Forelimb muscle (tissue), 1 donor: ENCODE measurements at regions not wholly inside any gene's neighbourhood (a gene's known extent, or its start where the extent isn't known, plus 50 kb on each side); places are given as distances from the start of the nearest gene placed in this dataset.
A peak's percentile ranks its signal among the peaks of the same experiment; 100 is the strongest.

ENCODE experiments used
- DNase-seq: peaks from one replicate; pipeline ENCODE4 v3.0.0-alpha.2; 2013; ENCODE audit warnings: low read depth

DNA sequence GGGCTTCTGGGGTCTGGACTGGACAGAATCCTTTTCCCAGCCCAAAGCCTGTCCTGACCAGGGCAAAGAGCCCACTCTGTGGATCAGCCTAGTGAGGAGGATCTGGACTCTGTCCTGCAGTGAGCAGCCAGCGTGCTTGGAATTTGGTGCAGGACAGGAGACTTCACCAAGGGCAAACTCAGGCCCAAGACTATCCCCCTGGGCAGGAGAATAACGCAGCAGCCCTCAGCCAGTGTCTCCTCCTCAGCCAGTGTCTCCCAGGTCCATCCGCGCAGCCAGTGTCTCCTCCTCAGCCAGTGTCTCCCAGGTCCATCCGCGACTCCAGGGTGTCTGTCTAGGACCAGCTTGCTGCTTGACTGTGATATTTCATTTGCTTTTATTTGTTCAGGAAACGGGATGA, 1334.0 kb downstream of the TBC1D22A start:
- no peak for DNase-seq

GRCh38 chr22:48093981-48094380, 1331.5 kb downstream of the TBC1D22A start:
- DNase-seq: no peak

DNA sequence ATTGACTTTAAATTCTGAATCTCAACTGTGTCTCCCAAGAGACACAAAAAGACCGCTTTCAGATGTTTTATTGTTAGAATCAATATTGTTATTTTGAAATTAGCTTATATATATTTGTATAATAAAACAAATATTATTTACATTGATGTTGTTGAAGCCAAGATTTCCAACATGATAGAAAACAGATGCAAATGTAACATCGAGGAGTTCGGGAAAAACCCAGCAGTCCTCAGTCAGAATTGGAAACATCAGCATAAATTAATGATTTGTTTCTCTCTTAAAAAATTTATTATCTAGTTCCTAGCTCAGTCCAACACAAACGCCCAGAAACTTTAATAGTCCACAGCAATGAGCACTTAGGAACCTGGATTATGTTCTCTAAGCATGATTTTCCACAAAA, 1330.4 kb downstream of the TBC1D22A start:
- peak; percentile 40 for DNase-seq

DNA sequence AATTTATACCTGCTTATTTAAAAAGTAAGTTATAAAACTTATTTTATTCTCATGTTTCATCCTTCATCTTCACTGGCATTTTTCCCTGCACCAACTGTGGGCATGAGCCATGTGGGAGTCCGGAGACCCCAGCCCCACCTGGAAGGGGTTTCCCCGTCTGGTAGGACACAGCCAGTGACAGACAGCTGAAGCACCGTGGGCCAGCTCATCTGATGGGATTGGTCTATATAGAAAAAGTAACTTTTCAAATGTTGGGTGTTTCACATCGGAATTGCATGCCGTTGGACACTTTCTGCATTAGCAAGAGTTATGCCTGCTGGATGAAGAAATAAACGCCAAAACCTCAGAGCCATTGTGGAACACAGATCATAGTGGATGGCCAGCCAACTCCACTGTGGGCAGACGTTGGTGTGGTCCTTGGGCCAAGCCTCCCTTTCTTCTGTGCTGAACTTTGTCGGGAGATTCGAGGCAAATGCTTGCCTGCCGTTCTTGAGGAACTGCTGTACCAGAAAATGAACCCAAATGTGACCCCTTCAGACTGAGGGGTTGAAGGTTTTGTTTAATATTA, 1329.3 kb downstream of the TBC1D22A start:
- DNase-seq: no peak

DNA sequence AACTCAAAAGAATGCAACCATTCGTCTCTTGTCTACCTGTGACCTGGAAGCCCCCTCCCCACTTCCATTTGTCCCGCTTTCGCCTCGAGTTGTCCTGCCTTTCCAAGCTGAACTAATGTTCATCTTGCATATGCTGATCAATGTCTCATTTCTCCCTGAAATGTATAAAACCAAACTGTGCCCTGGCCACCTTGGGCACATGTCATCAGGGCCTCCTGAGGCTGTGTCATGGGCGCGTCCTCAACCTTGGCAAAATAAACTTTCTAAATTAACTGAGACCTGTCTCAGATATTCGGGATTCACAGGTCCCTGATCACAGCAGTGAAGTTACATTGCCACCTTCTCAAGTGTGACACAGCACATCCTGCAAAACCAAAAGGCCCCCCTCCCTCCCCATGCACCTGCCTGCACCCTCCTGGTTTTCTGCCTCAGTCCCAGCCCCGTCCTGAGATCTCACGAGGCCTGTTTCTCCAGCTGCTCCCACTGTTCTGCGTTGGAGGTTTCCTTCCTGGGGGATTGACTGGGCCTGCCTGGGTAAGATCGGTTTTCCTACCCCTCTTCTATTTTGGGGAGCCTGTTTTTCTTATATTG, 1328.7 kb downstream of the TBC1D22A start:
- no peak for DNase-seq

GRCh38 chr22:48090332-48090672, 1327.9 kb downstream of the TBC1D22A start:
- DNase-seq: no peak

- no peak for DNase-seq
These were observed 1327.3 kb downstream of the TBC1D22A start for GRCh38 chr22:48089601-48090331.

- no peak for DNase-seq
These were observed 1326.6 kb downstream of the TBC1D22A start for GRCh38 chr22:48088926-48089536.

DNA sequence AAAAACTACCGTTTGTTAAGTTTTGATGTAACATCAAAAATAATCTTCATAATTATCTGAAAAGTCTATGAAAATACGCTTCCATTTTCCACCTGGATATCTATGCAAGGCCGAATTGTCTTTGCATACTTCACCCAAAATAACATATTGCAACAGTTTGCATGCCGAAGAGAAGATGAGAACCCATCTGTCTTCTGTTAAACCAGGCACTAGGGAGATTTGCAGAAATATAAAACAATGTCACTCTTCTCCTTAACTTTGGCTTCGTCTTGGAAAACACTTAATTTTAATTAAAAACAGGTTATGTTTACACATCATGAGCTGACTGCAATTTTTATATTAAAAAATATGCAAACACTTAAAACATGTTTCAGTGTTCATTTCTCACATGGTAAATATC, 1325.8 kb downstream of the TBC1D22A start:
- no peak for DNase-seq

GRCh38 chr22:48085901-48086645, 1323.6 kb downstream of the TBC1D22A start:
- DNase-seq: no peak

DNA sequence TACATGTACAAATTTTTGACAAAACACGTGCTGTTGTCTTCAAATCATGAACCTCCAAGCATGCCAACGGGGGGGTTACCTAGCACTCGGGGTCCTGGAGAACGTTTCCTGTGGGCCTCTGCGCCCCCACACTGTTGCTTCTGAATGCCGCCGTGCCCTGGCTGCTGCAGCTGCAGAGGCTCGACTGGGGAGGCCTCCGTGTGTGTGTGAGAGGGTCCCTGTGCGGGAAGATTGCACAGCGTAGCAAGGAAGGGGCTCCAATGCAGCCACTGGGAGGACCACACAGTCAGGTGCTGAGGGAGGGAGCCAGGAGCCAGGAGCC, 1322.2 kb downstream of the TBC1D22A start:
- DNase-seq: no peak

DNA sequence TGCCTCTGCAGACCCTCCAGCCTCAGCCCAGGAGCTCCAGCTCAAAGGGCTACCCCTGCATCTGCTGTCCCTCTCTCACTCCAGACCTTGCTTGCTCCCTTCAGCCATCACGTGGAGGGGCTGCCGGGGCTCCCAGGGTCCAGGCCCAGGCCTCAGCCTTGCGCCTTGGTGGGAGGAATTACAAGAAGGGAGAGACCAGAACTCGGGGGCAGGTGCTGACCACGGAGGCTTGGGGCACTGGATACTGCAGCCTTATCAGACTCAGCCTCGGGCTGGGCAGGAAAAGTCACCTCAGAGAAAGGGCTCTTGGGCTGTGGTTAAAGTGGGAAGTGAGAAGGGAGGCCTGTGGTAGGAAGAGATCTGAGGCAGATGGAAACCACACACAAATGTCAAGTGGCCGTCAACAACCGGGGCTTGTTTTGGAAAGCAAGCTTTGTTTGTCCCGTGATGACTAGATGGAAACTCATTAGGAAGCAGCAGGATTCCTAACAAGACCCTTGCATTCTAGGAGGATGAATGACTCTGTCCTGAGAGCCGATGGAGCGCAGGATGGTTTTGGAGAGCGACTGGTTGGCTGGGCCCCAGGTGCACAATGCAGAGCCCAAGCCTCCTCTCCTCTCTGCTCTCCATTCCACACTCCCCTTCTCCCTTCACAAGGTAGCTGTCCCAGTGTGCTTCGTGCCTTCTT, 1321.7 kb downstream of the TBC1D22A start:
- no peak for DNase-seq

GRCh38 chr22:48083502-48083901, 1321.1 kb downstream of the TBC1D22A start:
- DNase-seq: no peak

GRCh38 chr22:48082284-48082683, 1319.8 kb downstream of the TBC1D22A start:
- no peak for DNase-seq

DNA sequence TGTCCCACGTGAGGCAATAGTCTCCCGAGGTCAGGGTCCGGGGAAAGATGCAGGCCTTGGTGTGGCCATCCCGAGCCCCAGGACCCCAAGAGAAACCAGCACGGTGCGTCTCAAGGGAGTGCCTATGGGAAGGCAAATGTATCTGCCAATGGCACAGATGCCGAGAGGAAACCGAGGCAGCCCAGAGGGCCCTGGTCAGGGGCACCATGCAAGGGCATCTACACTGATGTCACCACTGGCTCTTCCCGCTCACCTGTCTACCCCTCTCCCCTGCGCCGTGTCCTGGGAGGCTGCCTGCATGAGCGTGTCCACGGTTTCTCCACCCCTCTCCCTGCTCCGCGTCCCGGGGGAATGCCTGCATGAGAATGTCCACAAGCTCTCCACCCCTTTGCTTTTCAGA, 1318.8 kb downstream of the TBC1D22A start:
- DNase-seq: no peak

- no peak for DNase-seq
These were observed 1318.1 kb downstream of the TBC1D22A start for GRCh38 chr22:48080316-48081165.

DNA sequence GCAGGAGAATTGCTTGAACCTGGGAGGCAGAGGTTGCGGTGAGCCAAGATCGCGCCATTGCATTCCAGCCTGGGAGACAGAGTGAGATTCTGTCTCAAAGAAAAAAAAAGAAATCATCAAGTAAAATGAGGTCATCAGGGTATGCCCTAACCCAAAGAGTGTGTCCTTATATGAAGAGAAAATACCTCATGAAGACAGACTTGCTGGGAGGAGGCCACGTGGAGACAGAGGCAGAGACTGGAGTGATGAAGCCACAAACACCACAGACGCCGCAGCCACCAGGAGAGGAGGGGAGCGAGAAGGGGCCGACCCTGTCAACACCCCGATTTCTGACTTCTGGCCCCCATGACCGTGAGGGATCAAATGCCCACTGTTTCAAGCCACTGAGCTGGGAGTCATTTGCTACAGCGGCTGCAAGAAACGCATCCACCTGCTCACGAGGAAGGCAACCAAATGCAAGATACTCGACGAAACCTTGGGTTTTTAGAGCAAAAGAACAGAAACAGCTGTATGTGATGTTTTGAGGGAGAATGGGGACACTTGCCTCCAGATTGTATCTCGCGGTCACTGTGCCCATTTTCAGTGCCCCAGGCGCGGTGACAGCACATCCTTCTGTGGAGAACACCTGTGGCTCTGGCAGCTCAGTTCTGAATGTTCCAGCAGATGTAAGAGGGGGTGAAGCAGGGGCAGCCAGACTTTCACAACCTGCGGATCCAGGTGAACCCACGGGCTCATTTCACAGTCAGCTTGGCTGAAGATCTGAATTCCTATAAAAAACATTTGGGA, 1317.2 kb downstream of the TBC1D22A start:
- no peak for DNase-seq

DNA sequence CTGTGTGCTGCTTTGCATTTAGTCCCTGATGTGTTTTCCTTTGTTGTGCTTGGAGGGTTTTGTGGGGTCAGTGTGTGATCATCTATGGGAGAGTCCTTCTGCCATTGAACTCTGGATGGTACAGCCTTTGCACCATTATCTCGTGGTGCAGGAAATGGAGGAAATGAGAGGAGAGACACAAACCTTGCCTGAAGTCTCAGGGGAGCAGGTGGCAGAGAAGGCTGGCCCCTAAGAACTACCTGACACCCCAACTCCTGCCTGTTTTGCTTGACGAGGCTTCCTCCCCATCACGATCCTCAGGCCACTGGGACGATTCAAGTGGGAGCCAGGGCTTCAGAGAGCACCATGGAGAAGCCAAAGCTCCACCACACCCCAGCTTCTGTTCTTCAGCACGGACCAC, 1316.4 kb downstream of the TBC1D22A start:
- DNase-seq: no peak

GRCh38 chr22:48077699-48078098, 1315.2 kb downstream of the TBC1D22A start:
- DNase-seq: no peak

DNA sequence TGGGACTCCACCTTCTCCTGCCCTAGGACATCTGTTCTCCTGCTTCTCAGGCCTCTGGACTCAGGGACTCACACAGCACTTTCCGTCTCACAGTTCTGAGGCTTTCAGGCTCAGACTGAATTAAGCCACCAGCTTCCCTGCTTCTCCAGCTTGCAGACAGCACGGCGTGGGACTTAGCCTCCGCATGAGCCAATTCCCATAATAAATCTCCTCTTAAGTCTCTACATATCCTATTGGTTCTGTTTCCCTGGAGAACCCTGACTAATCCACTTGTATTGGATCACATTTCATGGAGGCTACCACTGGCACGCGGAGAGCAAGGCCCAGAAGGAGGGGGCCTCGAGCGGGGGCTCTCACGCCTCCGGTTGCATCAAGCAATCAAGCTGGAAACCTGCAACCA, 1313.6 kb downstream of the TBC1D22A start:
- DNase-seq: no peak
